NCI-H69 (cell line): ENCODE measurements at regions not wholly inside any gene's neighbourhood (a gene's known extent, or its start where the extent isn't known, plus 50 kb on each side); places are given as distances from the start of the nearest gene placed in this dataset.
A peak's percentile ranks its signal among the peaks of the same experiment; 100 is the strongest.

Experiments used
- DNase-seq: peaks from one replicate; lab custom pipeline; 2025; lab: John Stamatoyannopoulos, UW

DNA sequence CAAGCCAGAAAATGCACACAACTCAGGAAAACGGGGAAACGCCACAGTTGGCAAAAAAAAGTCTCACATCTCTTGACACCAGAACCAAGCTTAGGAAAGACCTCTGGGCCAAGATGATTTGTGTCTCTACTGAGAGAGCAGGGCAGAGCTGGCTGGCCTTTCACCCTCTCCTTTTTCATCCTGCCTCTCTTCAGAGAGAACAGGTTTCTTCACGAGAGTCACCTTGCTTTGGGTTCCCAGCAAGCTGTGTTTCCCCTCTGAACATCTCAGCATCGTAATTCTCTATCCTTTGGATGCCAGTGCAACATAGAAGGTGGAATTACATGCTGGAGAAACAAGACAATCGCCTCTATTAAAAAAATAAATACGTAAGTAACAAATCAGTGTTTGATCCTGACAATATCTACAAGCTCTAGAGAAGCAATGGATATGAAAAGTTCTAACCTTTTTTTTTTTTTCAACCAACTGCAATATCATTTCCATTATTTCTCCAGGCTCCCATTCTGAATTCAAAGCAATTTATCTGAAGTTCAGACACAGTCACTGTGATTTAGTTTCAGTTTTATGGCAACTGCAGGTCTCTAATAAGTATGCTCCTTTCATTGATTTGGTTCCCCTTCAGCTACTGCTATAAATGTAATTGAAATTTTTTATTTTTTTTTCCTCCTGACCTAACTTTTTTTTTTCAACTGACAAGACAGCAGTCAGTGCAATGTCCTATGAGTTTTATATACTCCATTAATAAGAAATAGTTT, 708.6 kb downstream of the DTWD2 start:
- DNase-seq = no peak

GRCh38 chr5:118270526-118270925, 717.8 kb downstream of the DTWD2 start:
- no peak for DNase-seq

DNA sequence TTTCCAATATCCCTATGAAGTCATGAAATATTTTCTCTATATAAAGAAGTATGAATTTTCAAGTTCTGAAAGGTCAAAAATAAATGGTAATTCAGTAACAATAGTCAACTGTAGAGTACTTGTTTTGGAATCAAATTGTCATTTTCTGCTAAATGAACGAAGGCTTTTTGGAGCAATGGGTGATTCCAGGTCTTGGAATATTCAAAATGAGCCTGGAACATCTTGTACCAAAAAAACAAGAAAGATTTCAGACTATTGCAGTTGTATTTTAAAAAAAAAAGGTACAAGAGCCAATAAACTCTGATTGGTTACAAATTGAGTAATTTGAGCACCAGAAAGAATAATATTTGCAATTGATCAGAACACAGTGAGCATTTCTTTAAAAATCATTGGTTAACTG, 730.1 kb downstream of the DTWD2 start:
- DNase-seq = no peak

- DNase-seq = no peak
Measured at GRCh38 chr5:118257066-118257465, 731.3 kb downstream of the DTWD2 start.

DNA sequence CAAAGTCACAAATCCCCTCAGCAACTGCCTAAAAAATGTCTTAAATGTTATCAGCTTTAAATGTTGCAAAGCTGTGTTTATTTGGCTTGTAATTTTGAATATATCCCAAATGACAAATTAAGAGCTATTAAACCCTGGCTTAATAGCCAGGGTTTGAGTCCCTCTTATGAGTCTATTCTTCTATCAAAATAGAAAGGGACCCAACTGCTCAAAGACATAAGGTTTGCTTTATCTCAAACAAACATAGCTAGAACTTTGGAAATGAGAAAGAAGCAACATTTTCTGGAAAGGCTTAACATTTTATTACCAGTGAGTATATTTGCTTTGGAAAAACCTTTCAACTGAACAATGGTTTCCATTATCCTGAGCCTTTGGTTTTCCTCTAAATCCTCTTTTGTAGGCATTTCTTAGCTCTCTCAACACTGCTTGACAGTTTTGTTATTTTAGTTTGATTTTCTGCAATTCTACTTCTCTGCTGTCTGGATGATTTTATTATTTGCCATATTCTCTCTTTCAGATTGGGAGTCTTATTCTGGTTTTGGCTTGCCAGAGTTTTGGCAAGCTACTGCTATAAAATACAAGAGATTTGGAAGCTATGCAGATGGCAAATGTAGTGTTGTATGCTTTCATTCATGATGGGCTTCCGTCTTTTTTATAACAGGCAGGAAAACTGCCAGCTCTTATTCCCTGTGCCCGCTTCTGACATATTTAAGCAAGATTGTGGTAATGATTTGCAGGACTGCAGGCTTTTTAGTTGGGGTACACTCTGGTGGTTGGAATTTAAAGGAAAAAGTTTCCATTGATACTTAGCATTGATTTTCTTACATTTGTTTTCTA, 734.9 kb downstream of the DTWD2 start:
- DNase-seq = no peak

- no peak for DNase-seq
Measured at GRCh38 chr5:118249386-118249785, 739.0 kb downstream of the DTWD2 start.

- peak; percentile 77 for DNase-seq
Measured at GRCh38 chr5:118247458-118247857, 740.9 kb downstream of the DTWD2 start.

DNA sequence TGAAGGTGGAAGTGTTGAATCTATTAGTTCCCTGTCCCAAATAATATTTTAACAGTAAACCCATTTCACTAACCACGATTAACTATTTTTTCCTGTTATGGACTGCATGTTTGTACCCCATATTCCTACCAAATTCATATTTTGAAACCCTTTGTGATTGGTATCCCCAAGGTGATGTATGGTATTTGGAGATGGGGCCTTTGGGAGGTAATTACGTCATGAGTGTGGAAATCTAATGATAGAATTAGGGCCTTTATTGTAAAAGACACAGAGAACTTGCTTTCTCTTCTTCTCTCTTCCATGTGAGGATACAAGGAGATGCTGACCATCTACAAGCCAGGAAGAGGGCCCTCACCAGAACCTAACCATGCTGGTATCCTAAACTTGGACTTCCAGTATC, 744.7 kb downstream of the DTWD2 start:
- no peak for DNase-seq

- no peak for DNase-seq
Measured at GRCh38 chr5:118243068-118243467, 745.3 kb downstream of the DTWD2 start.

- peak; percentile 10 for DNase-seq
Measured at GRCh38 chr5:118236108-118236849, 752.1 kb downstream of the DTWD2 start.

- DNase-seq = no peak
Measured at GRCh38 chr5:118233606-118234005, 754.7 kb downstream of the DTWD2 start.

DNA sequence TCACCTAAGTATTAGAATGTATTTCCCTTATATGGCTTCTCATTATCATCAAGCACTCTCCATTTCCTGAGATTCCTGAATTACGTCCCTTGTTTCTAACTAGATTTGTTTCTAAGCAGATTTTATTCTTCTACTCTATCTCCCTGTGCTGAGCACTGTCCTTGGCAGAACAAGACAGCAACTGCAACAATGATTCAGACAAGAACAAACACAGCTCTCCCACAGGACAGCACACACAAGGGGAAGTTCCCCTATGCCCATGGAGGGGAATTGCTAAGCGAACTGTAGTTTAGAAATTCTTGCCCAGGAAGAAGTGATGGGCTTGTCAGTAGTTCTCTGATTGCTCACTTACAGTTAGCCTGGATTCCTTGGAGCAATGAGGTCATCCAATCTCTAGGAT, 759.9 kb downstream of the DTWD2 start:
- no peak for DNase-seq

DNA sequence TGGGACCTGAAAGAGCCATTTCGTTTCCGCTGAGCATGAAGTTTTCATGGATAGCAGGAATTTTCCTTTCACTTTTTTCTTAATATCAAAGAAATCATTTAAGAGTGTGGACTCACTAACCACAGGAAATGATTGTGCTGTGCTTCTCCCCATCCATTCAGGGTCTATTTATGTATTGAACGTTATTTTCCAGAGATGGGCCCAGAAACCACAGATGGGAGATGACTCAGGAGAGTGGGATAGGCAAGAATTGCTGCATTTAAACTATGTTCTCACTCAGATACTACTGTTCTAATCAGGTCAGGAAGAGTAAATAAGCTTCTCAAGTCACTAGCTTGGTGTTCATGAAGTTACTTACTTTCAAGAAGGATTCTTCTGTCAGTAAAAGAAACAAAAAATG, 763.8 kb downstream of the DTWD2 start:
- no peak for DNase-seq

- no peak for DNase-seq
Measured at GRCh38 chr5:118220556-118221195, 767.7 kb downstream of the DTWD2 start.

- no peak for DNase-seq
Measured at GRCh38 chr5:118211606-118212005, 776.7 kb downstream of the DTWD2 start.

GRCh38 chr5:118208031-118208453, 780.3 kb downstream of the DTWD2 start:
- no peak for DNase-seq

- no peak for DNase-seq
Measured at GRCh38 chr5:118199801-118200200, 788.5 kb downstream of the DTWD2 start.

DNA sequence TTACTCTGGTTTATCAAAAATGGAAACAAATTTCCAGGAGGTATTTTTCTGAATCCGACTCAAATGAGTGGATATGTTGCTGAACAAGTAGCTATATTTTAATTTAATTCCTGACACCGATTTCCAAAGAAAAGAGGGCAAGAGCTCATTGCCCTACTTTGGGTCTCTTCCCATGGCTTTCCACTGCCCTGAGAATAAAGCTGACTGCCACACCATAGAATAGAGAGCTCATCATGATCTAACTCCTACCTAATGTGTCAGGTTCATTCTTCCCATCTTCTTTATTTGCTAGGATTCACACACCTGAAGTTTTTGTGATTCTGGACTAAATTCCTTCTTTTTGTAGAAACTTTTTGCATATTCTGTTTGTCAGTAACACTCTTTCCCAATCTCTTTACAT, 792.1 kb downstream of the DTWD2 start:
- DNase-seq = no peak

GRCh38 chr5:118195211-118195610, 793.1 kb downstream of the DTWD2 start:
- DNase-seq = no peak

GRCh38 chr5:118193194-118193905, 795.0 kb downstream of the DTWD2 start:
- DNase-seq = no peak

DNA sequence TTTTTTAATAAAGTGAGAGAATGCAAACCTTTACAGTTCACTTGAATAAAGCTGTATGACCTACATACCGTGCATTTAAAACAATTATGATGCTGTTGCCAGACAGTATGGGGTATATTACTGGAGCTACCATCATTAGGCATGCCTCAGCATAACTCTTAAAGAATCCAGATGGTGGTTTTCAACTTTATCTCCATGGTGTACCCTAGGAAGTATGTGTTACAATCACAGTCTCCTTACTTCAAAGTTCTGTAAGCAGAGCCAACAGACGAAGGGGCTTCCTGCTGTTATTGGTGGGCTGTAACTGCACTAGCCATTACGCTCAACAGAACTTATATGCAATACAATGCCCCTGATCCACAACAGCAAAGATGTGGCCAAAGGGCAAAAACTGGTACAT, 803.3 kb downstream of the DTWD2 start:
- peak; percentile 7 for DNase-seq
